Right cardiac atrium (tissue), 5 donors: ENCODE measurements at regions not wholly inside any gene's neighbourhood (a gene's known extent, or its start where the extent isn't known, plus 50 kb on each side); places are given as distances from the start of the nearest gene placed in this dataset.

Experiments used
- ATAC-seq, 2 donors: fragments of 200-7000 bp; cut with Tn5 transposase; one replicate each; pipeline versions ENCODE4 v1.8.0 to v1.9.1; 2020; ENCODE audit warnings: moderate library complexity in 2 of 2, mild to moderate bottlenecking in 1 of 2
- DNase-seq, 3 donors: peaks; one replicate each; pipeline ENCODE4 v3.0.0-alpha.2; 2020
- H3K27ac ChIP-seq: one replicate; pipeline ENCODE4 v1.5.1; 2013; ENCODE audit warnings: mild to moderate bottlenecking, low read length, control low read depth, moderate library complexity
- H3K27me3 ChIP-seq: one replicate; pipeline ENCODE4 v1.6.1; 2013; ENCODE audit not compliant: control insufficient read depth, insufficient read depth
- H3K4me1 ChIP-seq: one replicate; pipeline ENCODE4 v1.6.1; 2013; ENCODE audit warnings: low read length; ENCODE audit not compliant: control insufficient read depth, insufficient read depth
- H3K4me3 ChIP-seq: one replicate; pipeline ENCODE4 v1.5.1; 2013; ENCODE audit warnings: low read length, control low read depth
- H3K9me3 ChIP-seq: one replicate; pipeline ENCODE4 v1.6.1; 2013; ENCODE audit warnings: low read length; ENCODE audit not compliant: control insufficient read depth
- WGBS: extraction: QIAGEN DNeasy Blood & Tissue Kit; methylation state at CpG from one replicate; pipeline ENCODE4 v1.1.7; 2013; 5-methylcytosine and 5-hydroxymethylcytosine counted together
- intact Hi-C, 4 donors: fragments of 100-400 bp; cut with DNase I; formaldehyde crosslinking; loops; one replicate each; pipeline versions ENCODE4 v1.11.0 to v1.14.0; 2022 to 2023
- donor health status: healthy with polysubstance abuse.
- donor health status: DM: no; HTN: yes; CAD: no.
- donor health status: DM: no; HTN: no; CAD: no.
- donor health status: DM: no; HTN: yes; CAD: no; lungs with severe emphysema.
- donor health status: DM: yes; HTN: yes; CAD: no.

GRCh38 chr7:24057243-24057642, 226.7 kb upstream of the NPY start:
- Histone ChIP-seq H3K4me1 (no peaks in the 10 kb centered on the region), H3K27me3 (no peaks in the 10 kb centered on the region), H3K27ac (no peak overlapping the region), H3K9me3 (no peaks in the 10 kb centered on the region), H3K4me3 (no peak overlapping the region)
- 75% methylated on average over 2 of the region's 2 CpGs for WGBS
- ATAC-seq (no peak), DNase-seq (no peak)
- intact Hi-C loops: no loop called here

DNA sequence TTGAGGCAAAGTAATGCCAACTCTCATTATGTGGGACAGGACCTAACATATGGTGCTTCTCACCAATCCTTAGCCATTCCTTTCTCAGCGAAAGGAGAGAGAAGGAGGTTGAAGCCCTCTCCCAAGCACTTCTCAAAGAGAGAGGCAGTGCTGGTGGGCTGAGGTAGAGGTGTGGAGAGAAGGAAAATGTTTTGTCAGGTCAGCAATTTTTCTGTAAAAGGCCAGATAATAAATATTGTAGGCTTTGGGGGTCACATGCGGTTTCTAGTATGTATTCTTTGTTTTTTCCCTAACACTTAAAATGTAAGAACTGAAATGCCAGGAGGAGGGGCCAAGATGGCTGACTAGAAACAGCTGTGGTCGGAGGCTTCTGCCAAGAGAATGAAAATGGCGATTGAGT, 225.0 kb upstream of the NPY start:
- no peak for ATAC-seq
- Histone ChIP-seq H3K27me3 (no peaks in the 10 kb centered on the region), H3K4me3 (no peak overlapping the region), H3K27ac (no peak overlapping the region), H3K9me3 (no peaks in the 10 kb centered on the region), H3K4me1 (no peaks in the 10 kb centered on the region)
- intact Hi-C loops: no loop called here
- WGBS: 70% methylated on average over 4 of the region's 4 CpGs
- no peak for DNase-seq

GRCh38 chr7:24059775-24060174, 224.2 kb upstream of the NPY start:
- no peak overlapping the region for H3K4me3 ChIP-seq
- H3K9me3 ChIP-seq: no peaks in the 10 kb centered on the region
- intact Hi-C loops: no loop called here
- H3K27ac ChIP-seq: no peak overlapping the region
- ATAC-seq (no peak), DNase-seq (no peak)
- no peaks in the 10 kb centered on the region for H3K27me3 ChIP-seq
- WGBS: 84% methylated on average over 12 of the region's 12 CpGs
- no peaks in the 10 kb centered on the region for H3K4me1 ChIP-seq

- H3K27me3 ChIP-seq: no peaks in the 10 kb centered on the region
- intact Hi-C loops: no loop called here
- no peak overlapping the region for H3K27ac ChIP-seq
- H3K4me3 ChIP-seq: no peak overlapping the region
- H3K4me1 ChIP-seq: no peaks in the 10 kb centered on the region
- ATAC-seq: no peak
- H3K9me3 ChIP-seq: no peaks in the 10 kb centered on the region
- no peak for DNase-seq
- 83% methylated on average over 6 of the region's 6 CpGs for WGBS
Measured at GRCh38 chr7:24063721-24064120, 220.3 kb upstream of the NPY start.

DNA sequence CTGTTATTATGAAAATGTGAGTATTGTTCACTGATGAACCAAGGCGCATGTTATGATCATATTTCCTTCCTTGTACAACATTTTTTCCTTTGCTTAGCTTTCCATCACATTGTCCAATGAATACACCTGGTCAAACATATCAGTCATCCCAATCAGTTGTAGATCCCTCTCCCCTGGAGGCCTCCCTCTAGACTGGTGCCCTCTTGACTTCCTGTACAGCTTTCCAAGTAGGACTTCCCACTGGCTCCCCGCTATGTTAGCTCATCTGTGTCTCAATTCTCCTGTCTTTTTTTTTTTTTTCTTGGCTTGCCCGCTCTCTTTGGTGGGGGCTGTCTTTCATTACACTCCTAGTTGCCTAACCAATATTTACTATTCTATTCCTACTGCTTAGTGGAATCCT, 214.2 kb upstream of the NPY start:
- 83% methylated on average over 3 of the region's 3 CpGs for WGBS
- no peak overlapping the region for H3K27ac ChIP-seq
- H3K4me3 ChIP-seq: no peak overlapping the region
- no peaks in the 10 kb centered on the region for H3K9me3 ChIP-seq
- ATAC-seq (no peak), DNase-seq (no peak)
- H3K27me3 ChIP-seq: no peaks in the 10 kb centered on the region
- intact Hi-C loops: no loop called here
- no peaks in the 10 kb centered on the region for H3K4me1 ChIP-seq

- Histone ChIP-seq H3K27ac (no peak overlapping the region), H3K4me3 (no peak overlapping the region), H3K9me3 (no peaks in the 10 kb centered on the region), H3K27me3 (no peaks in the 10 kb centered on the region), H3K4me1 (no peaks in the 10 kb centered on the region)
- WGBS: 49% methylated on average over 9 of the region's 9 CpGs
- intact Hi-C loops: no loop called here
- no peak for ATAC-seq
- no peak for DNase-seq
Measured at GRCh38 chr7:24073651-24074420, 210.2 kb upstream of the NPY start.

DNA sequence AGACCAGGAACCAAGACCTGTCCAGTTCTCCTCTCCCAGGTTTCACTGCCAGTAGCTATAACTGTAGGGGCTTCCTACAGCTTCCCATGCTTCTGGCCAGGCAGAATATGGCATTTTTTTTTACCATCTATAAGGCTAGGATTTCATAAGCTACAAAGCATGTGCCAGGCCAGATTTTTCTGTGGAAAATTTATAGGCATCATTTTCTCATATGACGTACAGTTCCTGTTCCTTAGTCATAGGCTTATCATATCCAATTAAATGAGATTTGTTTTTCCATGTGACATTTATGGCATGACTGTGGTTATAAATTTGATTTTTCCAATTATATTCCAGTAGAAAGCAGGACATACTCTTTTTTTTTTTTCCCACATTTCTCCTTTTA, 208.6 kb upstream of the NPY start:
- Histone ChIP-seq H3K4me3 (no peak overlapping the region), H3K9me3 (no peaks in the 10 kb centered on the region), H3K4me1 (no peaks in the 10 kb centered on the region), H3K27me3 (no peaks in the 10 kb centered on the region), H3K27ac (no peak overlapping the region)
- intact Hi-C loops: no loop called here
- no peak for ATAC-seq
- 28% methylated on average over 1 of the region's 1 CpG for WGBS
- DNase-seq: no peak

GRCh38 chr7:24082826-24083225, 201.2 kb upstream of the NPY start:
- H3K4me1 ChIP-seq: no peaks in the 10 kb centered on the region
- WGBS: 64% methylated on average over 2 of the region's 2 CpGs
- no peak for ATAC-seq
- DNase-seq: no peak
- H3K27me3 ChIP-seq: no peaks in the 10 kb centered on the region
- H3K4me3 ChIP-seq: no peak overlapping the region
- intact Hi-C loops: no loop called here
- H3K27ac ChIP-seq: no peak overlapping the region
- H3K9me3 ChIP-seq: no peaks in the 10 kb centered on the region

DNA sequence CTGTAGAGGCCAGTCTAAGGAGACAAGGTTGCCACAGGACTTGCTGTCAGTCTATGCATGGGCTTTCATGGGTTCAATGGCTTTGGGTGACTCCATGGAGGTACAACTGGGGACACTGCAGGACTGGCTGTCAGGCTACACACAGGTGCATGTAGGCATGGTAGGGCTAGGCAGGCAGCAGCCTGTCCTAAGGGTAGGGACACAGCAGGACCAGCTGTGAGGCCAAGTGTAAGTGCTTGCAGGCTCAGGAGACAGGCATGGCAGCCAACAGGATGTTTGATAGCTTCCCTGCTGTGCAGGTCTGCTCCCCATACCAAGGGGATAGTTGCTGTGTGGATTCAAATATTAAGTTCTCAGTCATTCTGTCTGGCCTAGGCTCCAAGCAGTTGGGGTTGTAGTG, 181.0 kb upstream of the NPY start:
- no peak for ATAC-seq
- Histone ChIP-seq H3K4me1 (no peaks in the 10 kb centered on the region), H3K4me3 (no peak overlapping the region), H3K27me3 (no peaks in the 10 kb centered on the region), H3K9me3 (no peaks in the 10 kb centered on the region), H3K27ac (no peak overlapping the region)
- intact Hi-C loops: no loop called here
- DNase-seq: no peak

DNA sequence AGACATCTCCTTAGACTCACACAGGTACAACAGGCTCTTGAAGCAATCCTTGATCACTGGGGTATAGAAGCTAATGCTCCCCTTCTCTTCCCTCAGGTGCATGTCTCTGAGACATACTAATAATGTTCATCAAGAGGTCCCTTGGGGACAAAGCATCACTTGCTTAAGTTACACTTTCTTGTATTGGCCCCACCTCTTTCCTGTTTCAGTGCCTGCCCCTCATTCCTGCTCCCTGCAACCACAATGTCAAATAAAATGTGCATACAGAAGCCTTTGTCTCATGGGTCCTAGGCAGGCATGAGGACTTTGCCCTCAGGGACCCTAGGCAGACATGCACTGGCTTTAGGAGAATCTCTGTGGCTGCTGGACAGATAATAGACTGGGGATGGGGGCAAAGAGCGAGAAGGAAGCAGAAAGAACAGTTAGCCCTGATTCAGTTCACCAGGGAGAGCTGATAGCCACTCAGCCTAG, 175.0 kb upstream of the NPY start:
- H3K4me3 ChIP-seq: no peak overlapping the region
- 42% methylated on average over 1 of the region's 1 CpG for WGBS
- no peaks in the 10 kb centered on the region for H3K4me1 ChIP-seq
- no peaks in the 10 kb centered on the region for H3K27me3 ChIP-seq
- ATAC-seq (no peak), DNase-seq (no peak)
- intact Hi-C loops: no loop called here
- no peaks in the 10 kb centered on the region for H3K9me3 ChIP-seq
- no peak overlapping the region for H3K27ac ChIP-seq

DNA sequence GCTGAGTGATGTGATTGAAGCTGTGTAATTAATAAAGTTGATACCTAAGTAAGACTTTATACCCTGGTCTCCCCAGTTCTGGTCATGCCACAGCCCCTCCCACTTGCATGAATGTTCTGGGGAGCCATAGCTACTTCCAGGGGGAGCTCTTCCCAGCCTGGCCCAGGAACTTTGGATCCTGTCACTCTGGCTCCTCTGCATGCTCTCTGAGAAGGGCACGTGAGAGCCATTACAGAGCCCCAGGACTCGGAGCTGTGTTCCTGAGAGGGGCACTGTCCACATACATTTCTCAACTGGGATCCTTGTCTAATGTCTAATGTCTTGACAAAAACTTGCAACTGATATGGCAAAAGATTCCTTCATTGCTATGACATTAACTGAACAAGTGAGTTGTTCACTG, 173.9 kb upstream of the NPY start:
- Histone ChIP-seq H3K27ac (no peak overlapping the region), H3K4me3 (no peak overlapping the region), H3K4me1 (no peaks in the 10 kb centered on the region), H3K9me3 (no peaks in the 10 kb centered on the region), H3K27me3 (no peaks in the 10 kb centered on the region)
- WGBS: 60% methylated on average over 2 of the region's 2 CpGs
- ATAC-seq: no peak
- intact Hi-C loops: no loop called here
- no peak for DNase-seq

GRCh38 chr7:24113506-24113905, 170.5 kb upstream of the NPY start:
- no peak for DNase-seq
- no peak for ATAC-seq
- H3K27me3 ChIP-seq: no peaks in the 10 kb centered on the region
- H3K27ac ChIP-seq: no peak overlapping the region
- H3K4me3 ChIP-seq: no peak overlapping the region
- WGBS: 93% methylated on average over 7 of the region's 7 CpGs
- intact Hi-C loops: no loop called here
- H3K9me3 ChIP-seq: no peaks in the 10 kb centered on the region
- no peaks in the 10 kb centered on the region for H3K4me1 ChIP-seq
